DMS 273 treated with DMSO at 0.1 percent for 48 hours (cell line): ENCODE measurements at regions not wholly inside any gene's neighbourhood (a gene's known extent, or its start where the extent isn't known, plus 50 kb on each side); places are given as distances from the start of the nearest gene placed in this dataset.
A peak's percentile ranks its signal among the peaks of the same experiment; 100 is the strongest.

Experiments used
- DNase-seq: peaks from one replicate; lab custom pipeline; 2025; lab: John Stamatoyannopoulos, UW

DNA sequence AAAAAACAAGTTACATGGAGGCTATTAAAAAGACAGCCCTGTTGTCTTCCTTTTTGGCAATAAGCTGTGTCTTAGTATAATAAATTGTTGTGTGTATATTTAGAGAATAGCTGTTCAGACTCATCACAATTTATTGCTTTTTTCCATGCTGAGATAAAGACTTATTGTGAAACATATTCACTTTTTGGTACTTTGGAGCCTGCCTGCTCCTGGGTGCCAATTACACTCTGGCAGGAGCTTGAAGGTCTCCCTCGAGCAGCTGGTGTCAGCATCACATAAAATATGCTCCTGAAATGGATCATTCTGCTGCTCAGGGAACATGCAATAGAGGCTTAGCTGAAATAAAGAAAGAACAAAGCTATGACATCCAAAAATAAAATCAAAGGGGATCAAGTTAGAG lies 211.6 kb upstream of the DKK2 start:
- no peak for DNase-seq

- DNase-seq, result no peak
Measured at GRCh38 chr4:107246761-107247160, 210.6 kb upstream of the DKK2 start.

DNA sequence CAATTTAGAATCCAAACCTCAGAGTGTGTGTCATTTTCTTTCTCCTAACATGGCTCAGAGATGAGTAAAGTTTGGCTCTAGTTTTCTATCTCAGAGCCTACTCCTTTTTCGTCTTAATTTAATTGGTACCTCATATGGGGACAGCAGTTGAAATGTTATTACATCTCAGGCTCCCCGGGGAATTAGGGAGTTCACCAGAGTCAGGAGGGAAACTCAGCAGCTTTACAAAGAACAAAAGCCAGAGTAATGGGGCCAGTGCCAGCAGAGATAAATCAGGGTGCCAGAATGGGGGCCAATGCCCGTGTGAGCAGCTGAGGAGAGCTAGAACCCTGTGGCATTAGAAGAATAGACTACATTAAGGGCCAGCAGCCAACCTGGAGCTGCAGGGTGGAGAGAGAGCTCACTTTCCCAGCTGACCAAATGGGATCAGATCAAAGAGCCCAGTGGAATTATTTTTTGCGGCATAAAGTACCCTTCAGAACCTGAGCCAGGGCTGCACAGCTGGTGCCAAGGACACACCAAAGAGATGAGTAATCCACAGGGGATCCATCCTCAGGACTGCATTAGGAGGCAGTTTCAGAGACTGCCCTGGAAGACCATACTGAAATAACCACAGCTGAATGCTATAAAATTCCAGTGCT lies 207.1 kb upstream of the DKK2 start:
- DNase-seq, result no peak

GRCh38 chr4:107220976-107221375 lies 184.9 kb upstream of the DKK2 start:
- no peak for DNase-seq

DNA sequence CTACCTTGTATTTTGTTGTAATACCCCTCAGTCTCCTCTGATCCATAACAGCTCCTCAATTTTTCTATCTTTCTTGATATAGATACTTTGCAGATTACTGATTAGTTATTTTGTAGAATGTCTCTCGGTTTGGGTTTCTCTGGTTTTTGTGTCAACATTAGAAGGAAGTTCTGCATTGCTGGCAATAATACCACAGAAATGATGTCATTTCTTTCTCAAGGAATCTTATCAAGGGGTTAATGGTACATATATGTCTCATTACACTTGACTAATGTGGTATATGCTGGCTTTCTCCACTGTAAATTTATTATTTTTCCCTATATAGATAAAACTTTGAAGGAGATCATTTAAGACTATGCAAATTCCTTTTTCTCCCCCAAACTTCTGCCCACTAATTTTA lies 183.6 kb upstream of the DKK2 start:
- no peak for DNase-seq

GRCh38 chr4:107216379-107216778 lies 180.3 kb upstream of the DKK2 start:
- DNase-seq, result no peak

GRCh38 chr4:107215222-107215621 lies 179.1 kb upstream of the DKK2 start:
- DNase-seq, result no peak

DNA sequence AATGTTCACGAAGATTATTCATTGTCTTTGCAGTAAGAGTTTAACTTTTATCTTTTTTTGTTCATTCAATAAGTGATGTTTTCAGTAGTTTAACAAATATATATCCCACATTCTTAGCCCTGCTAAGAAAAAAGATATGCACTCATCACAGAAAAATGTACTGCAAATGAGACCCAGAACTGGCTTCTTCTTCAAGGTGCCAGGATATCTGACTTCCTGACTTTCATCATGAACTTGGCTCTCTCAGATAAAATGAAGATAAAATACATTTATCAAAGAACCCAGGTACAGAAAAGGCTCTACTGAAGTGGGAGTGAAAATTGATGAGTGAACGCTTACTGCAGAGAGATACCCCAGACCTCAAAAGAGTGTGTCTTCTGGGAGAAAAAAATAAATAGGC lies 177.8 kb upstream of the DKK2 start:
- no peak for DNase-seq

DNA sequence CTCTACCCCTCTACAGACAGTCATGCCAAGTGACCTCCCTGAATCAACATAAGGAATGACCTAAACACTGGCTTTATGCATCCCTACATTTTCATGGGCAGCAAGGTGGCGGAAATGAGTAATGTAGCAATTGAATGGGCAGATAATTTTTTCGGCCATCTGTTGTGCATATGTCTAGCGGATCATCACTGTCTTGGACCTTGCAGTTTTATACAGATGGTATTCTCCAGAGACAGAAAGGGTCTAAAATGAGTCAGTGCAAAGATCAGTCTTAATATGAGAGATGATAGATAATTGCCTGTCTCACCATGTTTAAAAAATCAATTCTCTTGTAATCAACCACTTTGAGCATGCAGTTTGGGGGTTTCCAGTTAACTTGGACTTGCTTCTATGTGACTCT lies 177.3 kb upstream of the DKK2 start:
- no peak for DNase-seq

DNA sequence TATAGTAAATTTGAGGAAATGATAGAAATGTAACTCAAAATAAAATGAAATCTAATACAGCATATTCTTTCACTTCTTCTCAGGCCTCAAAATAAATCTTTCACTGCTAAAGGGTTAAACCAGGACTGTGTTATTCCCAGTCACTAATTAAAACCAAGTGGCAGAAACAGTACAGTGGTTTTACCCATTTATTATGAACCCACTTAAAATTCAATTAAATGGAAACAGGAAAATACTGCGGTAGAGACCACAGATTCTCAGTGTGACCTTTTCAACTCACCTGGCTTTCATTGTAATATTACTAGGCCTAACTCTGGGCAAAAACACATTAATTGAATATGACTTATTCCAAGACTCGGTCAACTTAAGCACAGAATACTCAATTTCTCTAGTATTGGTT lies 176.5 kb upstream of the DKK2 start:
- no peak for DNase-seq

DNA sequence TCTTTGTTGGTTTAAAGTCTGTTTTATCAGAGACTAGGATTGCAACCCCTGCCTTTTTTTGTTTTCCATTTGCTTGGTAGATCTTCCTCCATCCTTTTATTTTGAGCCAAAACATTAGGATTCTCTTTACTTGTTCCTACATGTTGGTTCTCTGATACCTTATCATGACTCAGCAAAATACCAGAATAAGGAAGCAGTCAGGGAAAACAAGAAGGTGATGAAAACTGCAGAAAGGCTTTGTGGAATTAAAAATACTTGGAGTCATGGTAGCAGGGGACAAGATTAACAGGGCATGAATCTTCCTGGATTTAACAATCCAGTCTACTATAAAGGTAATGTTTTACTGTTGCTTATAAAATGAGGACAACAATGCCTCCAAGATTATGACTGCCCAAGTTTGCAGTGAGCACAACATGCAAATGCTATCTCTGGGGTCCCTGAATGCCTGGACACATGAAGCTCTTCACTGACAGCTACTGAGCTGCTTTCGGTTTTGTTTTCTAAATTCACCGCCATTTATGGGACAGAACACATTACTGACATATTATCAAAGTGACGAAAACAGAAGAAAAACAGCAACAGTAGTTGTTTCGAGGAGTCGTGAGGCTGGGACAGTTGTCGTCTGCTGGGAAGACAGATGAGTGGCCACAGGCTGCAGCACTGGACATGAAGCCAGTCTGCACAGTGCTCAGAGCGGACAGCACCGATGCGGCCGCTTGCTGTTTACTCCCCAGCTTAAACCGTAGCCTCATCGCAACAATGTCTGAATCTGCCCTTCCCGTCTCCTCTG lies 174.5 kb upstream of the DKK2 start:
- DNase-seq, result no peak

- no peak for DNase-seq
Measured at GRCh38 chr4:107203733-107204132, 167.6 kb upstream of the DKK2 start.

DNA sequence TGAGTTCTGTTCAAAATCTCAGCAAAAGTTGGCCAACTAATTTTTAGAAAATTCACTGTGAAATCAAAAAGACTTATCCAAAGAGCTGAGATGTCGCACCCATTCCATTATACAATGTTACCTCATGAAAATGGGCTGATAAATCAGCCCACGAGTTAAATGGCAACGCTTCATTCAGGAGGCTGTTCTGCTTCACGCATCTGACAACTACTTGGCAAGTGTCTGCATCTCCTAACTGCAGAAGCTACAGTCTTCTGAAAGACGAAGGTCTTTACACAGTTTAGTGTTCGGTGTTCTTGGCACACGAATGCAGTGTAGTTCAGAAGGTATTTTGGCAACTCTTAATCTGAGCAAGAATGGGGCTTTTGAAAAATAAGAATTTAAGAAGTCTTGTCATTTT lies 166.6 kb upstream of the DKK2 start:
- DNase-seq, result no peak

- DNase-seq, result no peak
Measured at GRCh38 chr4:107197121-107197520, 161.0 kb upstream of the DKK2 start.

GRCh38 chr4:107196312-107196711 lies 160.2 kb upstream of the DKK2 start:
- DNase-seq, result no peak

DNA sequence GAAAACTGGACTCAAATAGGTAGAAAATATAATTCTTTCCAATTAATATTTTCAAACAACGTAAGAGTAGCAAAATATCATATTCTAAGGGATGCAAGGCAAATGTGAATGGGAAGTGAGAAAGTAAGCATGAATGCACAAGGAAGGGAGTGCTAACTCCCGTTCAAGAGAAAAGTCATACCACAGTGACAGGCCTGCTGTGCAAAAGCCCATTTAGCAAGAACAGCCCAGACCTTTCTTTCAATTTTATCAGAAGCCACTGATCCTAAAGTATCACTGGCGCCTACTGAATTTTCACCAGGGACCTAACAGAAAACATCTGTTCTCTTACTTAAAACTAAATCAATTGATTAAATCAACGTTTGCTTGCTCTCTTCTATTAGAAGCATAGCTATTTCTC lies 157.9 kb upstream of the DKK2 start:
- DNase-seq, result no peak

DNA sequence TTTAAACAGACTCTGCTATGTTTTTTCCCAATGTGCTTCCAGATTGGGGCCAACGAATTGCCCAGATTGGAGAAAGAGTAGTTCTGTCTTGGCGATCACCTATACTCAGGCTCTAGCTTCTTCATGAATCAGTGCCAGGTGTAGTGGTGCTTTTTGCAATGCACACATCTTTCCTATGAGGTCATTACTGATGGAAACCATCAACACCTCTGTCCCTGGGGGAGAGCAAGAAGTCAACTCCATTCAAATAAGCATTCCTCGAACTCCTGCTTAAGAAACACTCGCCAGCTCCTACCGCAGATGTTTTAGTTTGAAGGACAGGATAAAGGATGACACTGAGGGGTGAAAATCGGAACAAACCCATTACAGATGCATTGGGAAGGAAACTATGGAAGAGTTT lies 156.5 kb upstream of the DKK2 start:
- DNase-seq, result no peak

GRCh38 chr4:107187091-107187490 lies 151.0 kb upstream of the DKK2 start:
- DNase-seq, result no peak

- DNase-seq, result peak; percentile 2
Measured at GRCh38 chr4:107183155-107183774, 147.2 kb upstream of the DKK2 start.

DNA sequence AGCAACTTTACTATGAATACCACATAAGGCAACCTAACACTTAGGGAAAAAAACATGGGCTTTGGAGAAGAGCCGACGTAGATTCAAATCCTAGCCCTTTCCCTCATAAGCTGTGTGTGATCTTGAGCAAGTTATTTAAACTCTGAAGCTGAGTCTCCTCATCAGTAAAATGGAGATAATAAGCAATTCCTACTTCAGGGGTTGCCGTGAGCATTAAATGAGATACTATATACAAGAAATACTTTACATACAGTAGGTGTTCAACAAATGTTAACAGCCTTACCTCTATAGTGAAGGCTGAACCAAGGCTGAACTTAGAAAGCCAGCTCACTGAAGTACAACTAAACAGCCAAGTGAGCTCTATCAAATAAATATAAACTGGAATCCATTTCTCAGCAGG lies 146.2 kb upstream of the DKK2 start:
- DNase-seq, result no peak

GRCh38 chr4:107166873-107167450 lies 130.8 kb upstream of the DKK2 start:
- DNase-seq, result no peak

- DNase-seq, result no peak
Measured at GRCh38 chr4:107166181-107166580, 130.1 kb upstream of the DKK2 start.

DNA sequence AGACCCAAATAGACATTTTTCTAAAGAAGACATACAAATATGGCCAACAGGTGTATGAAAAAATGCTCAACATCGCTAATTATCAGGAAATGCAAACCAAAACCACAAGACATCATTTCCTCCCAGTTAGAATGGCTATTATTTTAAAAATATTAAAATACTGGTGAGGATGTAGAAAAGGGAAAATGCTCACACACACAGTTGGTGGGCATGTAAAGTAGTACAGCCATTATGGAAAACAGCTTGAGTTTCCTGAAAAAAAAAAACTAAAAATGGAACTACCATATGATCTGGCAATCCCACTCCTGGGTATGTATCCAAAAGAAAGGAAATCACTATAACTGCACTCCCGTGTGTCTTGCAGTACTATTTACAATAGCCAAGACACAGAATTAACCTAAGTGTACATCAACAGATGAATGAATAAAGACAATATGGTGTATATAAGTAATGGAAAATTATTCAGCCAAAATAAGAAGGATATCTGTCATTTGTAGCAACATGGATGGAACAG lies 128.9 kb upstream of the DKK2 start:
- DNase-seq, result no peak
